GM12875 (cell line): ENCODE measurements at regions not wholly inside any gene's neighbourhood (a gene's known extent, or its start where the extent isn't known, plus 50 kb on each side); places are given as distances from the start of the nearest gene placed in this dataset.

Experiments
- H3K4me3 ChIP-seq: one replicate; pipeline ENCODE4 v1.5.1; 2011; ENCODE audit warnings: low read depth, low read length, control low read depth
- TF ChIP-seq, protein P1 (sequence below): IDR thresholded peaks from 2 replicates; pipeline ENCODE4 v1.5.1; 2011; ENCODE audit warnings: low read depth, mild to moderate bottlenecking, control low read depth, inconsistent platforms, low read length, moderate library complexity, borderline replicate concordance; ENCODE audit not compliant: insufficient read depth

GRCh38 chr6:74840953-74841352 is 364.9 kb downstream of the COL12A1 start:
- H3K4me3 ChIP-seq, result no peak overlapping the region

GRCh38 chr6:74834967-74835366 is 370.9 kb downstream of the COL12A1 start:
- H3K4me3 ChIP-seq, result no peak overlapping the region
- TF ChIP-seq, protein P1, sequence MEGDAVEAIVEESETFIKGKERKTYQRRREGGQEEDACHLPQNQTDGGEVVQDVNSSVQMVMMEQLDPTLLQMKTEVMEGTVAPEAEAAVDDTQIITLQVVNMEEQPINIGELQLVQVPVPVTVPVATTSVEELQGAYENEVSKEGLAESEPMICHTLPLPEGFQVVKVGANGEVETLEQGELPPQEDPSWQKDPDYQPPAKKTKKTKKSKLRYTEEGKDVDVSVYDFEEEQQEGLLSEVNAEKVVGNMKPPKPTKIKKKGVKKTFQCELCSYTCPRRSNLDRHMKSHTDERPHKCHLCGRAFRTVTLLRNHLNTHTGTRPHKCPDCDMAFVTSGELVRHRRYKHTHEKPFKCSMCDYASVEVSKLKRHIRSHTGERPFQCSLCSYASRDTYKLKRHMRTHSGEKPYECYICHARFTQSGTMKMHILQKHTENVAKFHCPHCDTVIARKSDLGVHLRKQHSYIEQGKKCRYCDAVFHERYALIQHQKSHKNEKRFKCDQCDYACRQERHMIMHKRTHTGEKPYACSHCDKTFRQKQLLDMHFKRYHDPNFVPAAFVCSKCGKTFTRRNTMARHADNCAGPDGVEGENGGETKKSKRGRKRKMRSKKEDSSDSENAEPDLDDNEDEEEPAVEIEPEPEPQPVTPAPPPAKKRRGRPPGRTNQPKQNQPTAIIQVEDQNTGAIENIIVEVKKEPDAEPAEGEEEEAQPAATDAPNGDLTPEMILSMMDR, result no peak

More at GRCh38 chr6:74840953-74841352, 364.9 kb downstream of the COL12A1 start:
- TF ChIP-seq, protein P1, result no peak

DNA sequence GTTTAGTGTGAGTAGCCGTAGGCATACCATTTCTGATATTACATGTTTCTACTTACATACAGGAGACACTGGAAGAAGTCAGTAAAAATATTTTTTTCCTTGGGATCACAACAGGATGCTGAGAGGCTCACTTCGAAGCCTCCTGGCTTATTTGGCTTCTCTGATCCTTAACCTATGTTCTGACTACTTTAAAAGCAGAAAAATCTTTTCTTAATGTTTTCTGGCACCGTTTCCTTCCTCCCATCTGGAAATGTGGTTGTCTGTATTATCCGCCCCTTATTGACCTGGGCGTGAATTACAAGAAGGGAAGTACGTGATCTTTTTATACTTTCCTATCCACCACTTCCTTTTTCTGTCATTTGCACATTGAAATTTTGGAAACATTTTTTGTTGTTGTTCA is 379.6 kb downstream of the COL12A1 start:
- TF ChIP-seq, protein P1, result no peak
- no peak overlapping the region for H3K4me3 ChIP-seq

GRCh38 chr6:74814440-74814839 is 391.4 kb downstream of the COL12A1 start:
- H3K4me3 ChIP-seq, result no peak overlapping the region
- TF ChIP-seq, protein P1, result no peak

DNA sequence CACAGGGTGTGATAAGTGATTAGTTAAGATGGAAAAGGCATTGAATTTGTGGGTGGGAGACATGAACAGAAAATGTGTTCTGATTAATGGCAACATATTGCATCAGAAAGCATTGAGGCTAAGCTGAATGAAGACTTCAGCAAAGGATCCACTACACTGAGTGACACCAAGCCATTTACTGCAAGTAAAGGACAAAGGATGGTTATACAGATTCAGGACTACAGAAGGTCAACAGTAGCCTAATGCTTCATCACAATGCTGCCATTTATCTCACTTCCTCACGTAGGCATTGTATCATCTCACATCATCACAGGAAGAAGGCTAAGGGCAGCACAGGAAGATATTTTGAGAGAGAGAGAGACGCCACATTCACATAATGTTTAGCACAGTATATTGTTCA is 398.2 kb downstream of the COL12A1 start:
- H3K4me3 ChIP-seq, result no peak overlapping the region
- TF ChIP-seq, protein P1, result no peak

DNA sequence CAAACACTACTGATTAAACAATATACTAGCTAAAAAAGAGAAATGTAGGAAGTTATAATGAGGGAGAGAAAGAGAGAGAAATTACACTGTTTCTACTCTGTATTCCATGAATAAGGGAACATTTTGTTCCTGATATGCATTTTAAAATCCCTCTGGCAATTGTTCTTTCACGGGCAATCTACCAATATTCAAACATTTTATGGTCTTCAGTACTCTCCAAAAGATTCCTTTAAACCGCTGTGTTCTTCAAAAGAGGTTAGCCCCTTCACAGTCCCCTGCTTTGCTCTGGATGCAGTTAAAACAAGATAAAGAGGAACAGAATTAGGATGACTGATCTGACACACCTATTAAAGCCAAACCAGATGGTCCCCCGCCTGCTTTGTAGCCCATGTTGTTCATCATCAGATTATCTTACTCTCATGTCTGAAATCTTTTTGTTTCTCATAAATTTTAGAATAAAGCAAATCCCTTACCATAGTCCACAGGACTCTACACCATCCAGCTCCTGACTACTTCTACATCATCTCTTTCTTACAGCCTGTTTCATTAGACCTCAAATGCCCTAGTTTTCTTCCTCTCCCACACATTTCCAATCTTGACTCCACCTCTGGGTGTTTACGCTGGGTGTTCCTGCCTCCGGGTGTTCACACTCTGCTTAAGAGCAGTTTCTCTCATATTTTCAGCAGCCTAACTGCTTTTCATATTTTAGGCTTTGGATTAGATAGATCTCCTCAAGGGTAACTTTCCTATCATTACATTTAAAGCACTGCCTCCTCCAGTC is 399.7 kb downstream of the COL12A1 start:
- TF ChIP-seq, protein P1, result no peak
- H3K4me3 ChIP-seq, result no peak overlapping the region

- TF ChIP-seq, protein P1, result no peak
- no peak overlapping the region for H3K4me3 ChIP-seq
Measured at GRCh38 chr6:74798302-74798701, 407.6 kb downstream of the COL12A1 start.
